ENCODE measurements at regions not wholly inside any gene's neighbourhood (a gene's known extent, or its start where the extent isn't known, plus 50 kb on each side); places are given as distances from the start of the nearest gene placed in this dataset.
"Not testable (repeated sequence)": the region's sequence is repeated elsewhere in the genome, so short reads cannot be mapped to it uniquely, and the experiment has no call there.

DNA sequence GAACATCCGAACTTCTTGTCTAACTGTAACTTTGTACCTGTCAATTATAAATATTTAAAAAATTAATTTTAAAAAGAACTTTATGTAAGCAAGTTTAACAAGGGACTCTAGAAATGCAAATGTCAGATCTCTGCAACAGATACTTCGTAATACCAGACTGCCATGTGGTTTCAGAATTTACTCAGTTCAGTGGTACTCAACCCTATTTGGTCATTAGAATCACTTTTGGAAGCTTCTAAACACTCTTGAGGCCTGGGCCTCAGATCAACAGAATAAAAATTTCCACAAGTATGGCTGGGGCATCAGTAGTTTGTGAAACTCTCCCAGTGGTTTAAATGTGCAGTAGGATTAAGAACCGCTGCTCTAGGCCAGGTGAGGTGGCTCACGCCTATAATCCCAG lies 139.5 kb upstream of the SMYD2 start:
- no peak for DNase-seq (ENCODE audit: low read depth, low spot score)

DNA sequence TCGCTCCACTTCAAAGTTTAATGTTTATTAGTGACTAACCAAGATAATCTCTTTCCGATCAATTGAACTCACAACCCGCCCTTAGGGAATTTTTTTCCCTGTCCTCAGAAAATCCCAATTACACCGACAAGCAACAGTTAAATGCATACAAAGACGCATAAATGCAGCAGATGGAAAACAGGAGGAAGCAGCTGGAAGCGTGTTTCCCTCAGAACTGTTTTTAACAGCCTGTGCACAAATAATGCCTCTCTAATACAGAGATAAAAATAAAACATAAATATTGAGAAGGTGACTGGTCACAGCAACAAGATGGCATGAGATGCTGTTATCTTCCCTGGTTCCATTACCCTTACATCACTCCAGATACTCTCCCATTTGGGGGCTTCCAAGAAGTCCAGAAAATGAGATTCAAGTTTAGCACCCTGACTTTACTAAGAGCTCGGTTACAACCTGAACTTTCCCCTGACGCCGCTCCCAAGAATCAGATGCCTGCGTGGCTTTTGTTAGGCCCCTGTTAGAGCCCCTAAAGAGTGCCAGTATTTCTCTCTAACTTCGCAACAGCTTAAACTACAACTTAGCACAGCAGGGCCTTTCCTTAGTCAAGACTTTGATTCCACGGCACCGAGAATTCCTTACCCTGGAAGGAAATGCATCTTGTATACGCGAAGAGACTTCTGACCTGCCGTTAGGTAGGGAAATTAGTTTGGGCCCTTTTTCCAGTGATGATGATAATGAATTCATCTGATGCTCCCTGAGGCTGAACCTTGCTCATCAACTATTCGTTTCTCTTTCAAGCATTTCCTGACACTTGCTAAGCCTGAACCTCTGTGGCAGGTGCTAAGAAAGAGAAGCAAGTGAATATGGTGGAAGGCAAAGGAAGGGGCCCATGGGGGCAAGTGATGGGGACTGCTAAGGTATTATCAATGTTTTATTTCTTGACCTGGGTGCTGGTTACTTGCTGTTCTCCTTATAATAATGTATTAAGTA lies 137.7 kb upstream of the SMYD2 start:
- no peak for DNase-seq (ENCODE audit: low read depth, low spot score)

DNA sequence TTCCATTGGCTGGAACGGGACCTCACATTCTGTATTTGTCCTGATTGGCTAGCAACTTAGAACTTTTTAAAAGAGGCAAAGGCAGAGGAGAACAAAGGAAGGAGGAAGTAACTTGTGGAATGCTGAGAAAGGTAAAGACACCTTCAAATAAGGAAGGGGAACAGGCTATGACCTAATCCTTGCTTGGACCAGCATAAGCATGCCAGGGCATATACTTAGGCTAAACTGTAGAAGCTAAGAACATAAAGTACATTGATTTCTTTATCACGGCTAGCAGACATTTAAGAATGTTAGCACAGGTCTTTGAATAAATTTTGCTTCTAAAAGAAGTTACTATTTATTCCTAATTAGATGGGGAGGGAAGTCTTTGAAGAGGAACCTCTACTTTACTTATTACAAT lies 136.4 kb upstream of the SMYD2 start:
- not testable (repeated sequence) for DNase-seq (ENCODE audit: low read depth, low spot score)

DNA sequence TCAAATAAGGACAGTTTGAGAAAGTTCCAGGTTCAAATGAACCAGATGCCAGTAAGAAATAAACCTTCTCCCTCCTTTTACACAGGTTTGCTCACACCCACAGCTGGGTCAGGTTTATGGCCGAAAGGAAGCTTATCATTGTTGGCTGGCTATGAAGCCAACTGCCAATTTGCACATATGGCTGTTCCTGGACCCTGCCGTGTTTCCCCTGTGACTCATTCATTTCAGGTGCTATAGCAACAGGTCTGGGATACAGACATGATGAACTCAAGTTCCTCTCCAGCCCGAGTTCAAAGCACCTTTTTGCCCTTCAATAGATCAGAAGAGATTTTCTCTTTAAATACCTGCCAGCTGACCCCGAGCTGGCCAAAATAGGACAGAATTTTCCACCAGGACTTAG lies 134.4 kb upstream of the SMYD2 start:
- DNase-seq (ENCODE audit: low read depth, low spot score) = no peak

DNA sequence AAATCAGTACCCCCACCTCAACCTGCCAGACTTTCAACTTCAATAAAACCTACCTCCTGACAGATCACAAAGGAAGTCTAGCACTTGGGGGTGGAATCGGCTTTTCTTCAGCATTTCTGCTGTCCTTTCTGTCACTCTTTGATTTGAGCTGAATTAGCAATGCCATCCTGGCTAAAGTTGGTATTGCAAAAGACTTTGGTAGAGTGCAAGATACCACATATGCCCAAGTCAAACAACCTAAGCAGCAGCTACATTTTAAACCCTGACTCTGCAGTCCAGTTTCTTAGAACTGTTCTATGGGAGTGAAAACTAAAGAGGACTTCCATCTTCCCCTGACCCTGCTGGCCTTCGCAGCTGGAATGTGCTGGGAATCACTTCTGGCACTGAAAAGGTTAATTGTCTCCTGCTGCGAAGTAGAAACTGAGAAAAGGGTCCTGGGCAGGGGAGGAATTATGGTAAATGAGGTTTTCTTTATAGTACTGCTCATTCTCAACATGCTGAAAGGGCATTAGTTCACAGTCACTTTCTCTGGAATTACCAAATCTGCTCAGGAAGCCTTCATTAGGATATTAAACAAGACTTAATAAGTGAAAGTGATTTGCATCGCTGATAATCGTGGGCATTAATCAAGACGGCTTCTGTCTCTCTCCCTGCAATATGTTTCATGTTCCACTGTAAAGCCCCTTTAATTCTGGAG lies 126.2 kb upstream of the SMYD2 start:
- no peak for DNase-seq (ENCODE audit: low read depth, low spot score)

DNA sequence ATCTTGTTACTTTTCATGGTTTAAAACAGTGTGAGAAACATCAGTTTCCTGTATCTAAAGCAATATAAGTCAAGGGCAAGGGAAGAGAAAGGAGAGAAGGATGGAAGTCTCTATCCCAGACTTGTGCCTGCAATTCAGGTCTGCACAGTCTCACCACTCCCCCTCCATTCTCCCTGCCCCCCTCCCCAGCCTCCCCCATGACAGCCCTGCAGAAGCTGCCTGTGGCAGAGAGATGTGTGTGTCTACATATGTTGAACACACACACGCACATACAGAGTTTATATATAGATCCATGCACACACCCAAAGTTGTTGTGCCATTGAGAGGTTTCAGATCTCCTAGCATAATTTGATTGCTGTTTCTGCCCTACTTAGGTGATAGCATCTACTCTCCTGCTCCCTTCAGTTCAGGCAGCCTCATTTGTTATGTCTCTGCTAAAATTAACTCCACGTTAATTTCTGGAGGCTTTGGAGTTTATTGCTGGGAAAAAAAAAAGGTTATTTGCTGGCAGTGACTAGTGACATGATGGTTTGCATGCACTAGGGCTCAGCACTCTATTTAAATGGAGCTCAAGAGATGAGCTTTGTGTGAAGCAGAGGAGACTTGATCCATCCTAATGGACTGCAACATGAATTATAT lies 124.9 kb upstream of the SMYD2 start:
- no peak for DNase-seq (ENCODE audit: low read depth, low spot score)

DNA sequence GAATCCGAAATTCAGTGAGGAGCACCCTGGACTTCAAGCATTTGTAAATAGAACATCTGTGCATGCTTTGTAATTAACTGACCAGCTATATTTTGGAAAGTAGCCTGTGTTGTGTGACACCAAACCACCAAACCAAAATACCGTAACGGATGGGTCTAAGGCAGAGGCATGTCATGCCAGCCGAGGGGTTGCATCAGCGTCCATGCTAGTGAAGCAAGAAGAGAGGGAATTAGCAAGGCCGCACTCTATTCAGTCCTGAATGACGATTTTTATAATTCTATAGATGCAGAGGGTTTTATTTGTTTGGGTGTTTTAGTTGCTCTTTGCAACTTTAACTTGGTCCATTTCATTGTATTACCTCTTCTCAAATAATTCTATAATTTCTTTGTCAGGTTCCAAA lies 116.8 kb upstream of the SMYD2 start:
- DNase-seq (ENCODE audit: low read depth, low spot score) = no peak

DNA sequence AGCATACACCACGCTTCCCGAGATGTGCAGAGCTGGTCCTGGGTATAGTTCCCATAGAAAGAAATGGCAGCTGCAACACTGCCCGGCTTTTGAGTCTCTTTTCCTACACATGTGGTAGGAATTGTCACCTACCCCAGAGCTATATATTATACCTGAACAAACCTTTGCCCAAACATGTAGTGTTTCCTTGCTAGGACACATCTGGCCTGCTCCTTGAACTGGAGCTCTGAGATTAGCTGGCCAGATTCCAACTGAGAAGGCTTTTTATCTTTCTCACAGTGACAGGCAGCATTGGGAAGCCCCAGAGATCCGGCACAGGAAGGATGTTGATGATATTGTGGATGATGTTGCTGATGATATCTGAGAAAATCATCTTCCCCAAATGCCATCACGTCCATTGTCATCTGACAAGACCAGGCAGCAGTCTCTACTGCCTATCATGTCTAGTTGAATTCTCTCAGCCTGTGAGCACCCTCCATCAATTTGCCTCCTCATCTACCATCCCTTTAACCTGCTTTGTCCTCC lies 115.0 kb upstream of the SMYD2 start:
- DNase-seq (ENCODE audit: low read depth, low spot score) = no peak

DNA sequence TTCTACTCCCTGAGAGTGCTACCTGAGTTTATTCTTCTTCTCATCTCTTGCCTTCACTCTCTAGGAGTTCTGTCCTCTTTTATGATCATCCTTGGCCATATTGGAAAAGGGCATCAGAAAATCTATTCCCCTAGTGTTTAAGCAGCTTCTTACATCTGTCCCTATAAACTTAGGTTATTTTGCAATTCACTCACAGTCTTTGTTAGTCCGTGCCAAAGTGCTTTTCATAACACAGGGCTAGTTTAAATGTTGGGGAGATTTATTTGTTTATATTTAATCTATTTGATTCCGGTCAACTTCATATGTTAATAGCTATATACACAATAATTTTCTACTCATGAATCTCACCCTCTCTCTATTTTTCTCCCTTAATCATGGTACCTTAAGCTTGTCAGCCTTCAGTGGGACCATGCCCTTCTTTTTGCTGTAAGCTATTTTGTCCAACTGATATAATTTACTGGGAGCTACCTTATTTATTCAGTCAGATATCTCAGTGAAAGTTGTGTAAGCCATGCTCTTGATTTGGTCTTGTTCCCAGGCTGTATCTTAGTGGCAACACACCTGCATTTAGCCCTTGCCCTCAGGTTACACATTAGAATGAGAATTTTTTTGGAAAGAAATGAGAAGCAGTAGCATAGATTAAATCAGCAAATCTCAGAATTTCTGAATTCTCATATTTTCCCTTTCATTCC lies 106.3 kb upstream of the SMYD2 start:
- DNase-seq (ENCODE audit: low read depth, low spot score) = no peak

DNA sequence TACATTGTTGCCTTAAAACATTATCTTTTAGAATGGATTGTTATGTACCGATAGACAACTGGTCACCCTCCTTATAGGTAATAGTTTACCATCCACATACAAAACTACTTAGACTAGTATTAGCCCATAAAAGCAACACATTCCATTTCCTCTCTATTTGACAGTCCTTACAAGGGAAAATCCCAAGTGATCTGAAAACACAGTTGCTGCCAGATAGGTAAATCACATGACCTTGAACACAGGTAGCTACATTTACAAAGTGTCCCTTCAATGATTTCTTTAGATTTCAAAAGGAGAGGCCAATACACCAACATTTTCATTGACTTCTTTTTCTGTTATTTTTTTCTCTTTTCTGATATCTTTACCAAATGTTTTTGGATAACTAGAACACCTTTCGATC lies 102.9 kb upstream of the SMYD2 start:
- no peak for DNase-seq (ENCODE audit: low read depth, low spot score)

DNA sequence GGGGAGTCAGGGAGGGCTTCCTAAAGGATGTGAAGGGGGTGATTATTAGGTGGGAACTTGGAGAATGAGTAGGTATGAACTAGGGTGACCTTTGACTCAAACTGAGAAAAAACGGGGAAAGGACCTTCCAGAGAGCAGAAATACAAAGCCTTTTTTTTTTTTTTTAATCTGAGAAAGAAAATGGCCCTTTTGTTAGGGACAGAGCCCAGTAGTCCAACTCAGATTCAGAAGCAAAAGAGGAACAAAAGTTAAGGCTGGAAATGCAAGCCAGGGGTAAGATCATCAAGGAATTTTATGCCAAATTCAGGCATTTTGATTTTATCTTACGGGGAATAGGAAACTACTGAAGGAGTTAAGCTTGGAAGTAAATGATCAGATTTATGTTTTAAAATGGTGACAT lies 96.0 kb upstream of the SMYD2 start:
- DNase-seq (ENCODE audit: low read depth, low spot score) = no peak

DNA sequence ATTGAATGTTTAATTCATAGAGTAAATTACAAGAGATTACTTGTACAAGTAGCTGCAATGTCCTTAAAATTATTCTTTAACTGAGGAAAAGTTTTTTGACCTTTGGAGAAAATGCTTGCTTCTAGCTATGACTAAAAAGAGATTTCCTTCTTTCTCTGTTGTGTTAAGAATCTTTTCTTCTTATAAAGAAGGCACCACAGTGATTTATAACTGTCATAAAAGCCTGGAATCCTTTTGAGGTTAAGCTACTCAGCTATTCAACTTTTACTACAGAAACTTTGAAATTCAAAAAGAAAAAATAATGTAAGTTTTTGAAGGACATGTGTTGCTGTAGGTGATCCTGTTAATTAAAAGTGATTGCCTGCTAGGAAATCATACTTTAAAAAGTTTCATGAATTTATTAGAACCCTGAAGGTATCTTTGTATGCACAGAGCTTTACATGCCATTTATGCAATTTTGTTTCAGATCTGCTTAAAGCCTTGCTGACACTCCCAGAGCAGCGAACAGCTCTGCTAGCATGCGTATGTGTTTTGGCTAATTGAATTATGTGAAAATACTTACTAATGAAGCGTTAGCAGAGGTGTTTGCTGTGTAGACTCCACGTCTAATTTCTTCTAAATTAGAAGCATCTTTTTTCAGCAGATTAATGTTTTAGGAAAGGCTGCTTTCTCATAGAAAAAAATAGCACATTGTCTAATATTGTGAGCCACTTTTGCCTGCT lies 94.7 kb upstream of the SMYD2 start:
- no peak for DNase-seq (ENCODE audit: low read depth, low spot score)

DNA sequence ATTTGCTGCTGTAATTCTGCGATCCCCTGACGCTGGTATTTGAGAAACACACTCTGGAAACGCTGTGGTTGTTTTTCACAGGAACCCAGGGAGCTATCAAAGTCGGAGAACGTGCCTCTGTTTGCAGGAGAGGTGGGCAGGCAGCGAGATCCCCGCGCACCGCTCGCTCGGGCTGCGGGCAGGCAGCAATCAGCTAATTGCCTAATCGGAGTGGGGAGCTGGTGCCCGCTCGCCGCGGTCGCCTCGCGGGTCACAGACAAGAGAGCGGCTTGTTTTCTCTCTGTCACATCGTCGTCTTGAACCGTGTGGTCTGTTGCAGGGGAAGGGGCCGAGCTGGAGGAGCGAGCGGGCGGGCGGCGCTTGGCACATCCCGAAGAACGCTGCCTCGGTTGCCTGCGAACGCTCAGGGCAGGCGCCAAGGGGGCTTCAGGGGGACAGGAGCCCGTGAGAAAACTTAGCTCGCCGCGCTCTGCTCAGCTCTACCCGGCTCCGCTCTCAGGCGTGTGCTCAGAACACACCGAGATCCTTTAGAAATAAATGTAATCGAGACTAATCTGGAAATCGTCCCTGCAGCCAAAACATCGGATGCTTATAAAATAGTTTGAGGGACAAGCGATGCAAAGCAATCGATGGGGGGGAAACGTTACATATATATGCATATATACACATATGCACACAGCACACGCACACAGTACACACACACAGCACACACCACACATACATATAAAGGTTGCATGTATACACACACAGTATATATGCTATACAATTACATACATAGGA lies 93.6 kb upstream of the SMYD2 start:
- no peak for DNase-seq (ENCODE audit: low read depth, low spot score)

DNA sequence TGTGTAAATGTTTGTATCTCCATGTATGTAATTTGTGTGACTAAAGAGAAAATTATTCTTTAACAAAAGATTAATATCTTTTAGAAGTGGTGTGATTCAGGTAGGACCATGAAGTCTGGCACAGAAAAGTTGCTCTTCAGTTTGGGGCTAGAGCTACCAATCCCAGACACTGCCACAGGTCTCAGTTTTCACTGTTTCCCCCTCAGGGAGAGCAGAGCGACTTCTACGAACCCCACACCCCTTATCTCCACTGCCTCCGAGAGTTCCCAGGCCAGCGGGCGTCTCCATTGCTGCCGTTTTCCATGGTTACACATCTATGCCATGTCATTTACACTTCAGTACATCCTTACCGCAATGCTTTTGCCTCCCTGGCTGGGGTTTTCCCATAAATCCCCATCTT lies 93.0 kb upstream of the SMYD2 start:
- no peak for DNase-seq (ENCODE audit: low read depth, low spot score)

DNA sequence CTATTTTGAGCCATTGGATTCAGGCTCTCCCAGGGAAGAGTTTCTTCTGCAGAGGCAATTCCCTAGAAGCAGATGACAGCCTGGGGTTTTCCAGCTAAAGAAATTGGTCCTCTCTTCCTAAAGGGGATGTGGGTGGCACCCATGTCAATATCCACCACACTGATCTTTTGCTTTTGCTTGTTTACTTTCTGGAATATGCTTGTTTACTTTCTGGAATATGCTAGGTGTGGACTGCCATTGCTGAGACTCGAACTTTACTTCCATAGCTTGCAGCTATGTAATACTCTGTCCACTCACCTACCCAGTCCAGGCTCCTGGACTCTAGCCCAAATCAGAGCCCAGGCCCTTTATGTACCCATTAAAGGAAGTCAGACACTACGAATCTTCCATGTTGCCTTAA lies 92.1 kb upstream of the SMYD2 start:
- DNase-seq (ENCODE audit: low read depth, low spot score) = no peak

DNA sequence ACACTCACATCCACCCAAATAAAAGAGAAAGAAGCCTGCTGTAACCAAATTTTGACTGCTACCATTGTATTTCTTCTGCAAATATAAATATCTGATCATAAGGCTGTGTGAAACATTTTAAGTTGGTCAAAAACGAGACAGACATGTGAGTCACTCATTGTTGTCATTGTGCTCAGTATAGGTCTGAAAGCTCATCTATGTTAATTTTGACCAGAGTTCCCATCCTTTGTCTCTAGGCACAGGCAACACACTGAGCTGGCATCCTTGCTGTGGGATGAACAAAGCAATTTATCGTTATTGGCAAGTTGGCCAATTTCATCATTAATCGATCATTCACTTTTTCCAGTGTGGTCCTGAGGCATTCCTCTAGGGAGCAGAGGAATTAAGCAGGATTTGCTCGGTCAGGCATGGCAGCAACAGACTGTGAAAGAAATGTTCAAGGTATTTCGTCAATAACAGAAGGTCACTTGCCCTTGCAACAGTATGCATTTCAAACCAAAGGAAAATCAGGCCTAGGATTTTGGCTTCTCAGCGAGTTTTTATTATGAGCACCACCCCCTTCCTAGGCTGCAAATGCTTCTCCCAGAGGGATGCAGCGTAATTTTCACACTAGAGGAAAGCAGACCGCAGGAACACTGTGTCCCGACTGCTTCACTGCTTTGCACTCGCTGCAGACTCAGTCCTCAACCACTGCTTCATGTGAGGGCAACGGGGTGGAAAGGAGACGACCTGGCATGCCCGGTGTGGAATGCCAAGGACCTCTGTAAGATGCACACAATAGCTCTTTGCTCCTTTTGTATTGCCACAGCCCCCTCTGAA lies 87.9 kb upstream of the SMYD2 start:
- DNase-seq (ENCODE audit: low read depth, low spot score) = no peak

DNA sequence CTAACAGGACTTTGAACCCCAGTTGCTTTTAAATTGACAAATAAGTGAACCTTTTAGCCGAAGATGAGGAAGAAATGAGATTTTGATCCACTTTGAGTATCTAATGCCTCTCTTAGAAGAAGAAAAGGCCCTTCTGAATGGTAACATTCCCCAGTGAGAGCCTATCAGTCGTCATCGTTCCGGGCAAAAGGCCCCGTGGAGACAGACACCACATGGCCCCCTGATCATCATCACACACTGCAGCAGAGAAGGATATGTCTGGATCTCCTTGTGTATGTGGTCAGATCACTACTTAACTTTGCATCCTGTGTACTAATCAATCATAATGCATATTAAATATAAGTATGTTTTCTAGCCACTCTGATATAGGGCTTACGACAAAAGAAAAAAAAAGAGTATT lies 87.3 kb upstream of the SMYD2 start:
- no peak for DNase-seq (ENCODE audit: low read depth, low spot score)

DNA sequence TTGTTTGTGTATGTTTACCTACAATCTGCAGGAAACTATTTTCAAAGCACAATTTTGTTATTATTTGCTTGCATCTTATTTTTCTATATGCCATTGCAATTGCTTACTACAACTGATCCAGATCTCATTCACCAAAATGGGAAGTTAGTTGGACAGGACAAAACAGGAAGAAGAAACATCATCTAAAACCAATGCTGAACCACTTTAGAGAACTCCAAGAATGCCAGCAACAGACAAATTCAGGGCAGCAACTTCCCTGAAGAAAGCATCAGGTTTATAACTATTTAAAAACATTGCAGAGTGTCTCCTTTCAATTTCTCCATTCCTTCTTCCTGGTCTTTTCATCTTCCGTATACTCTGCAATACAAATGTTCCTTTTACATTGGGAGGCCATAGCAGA lies 82.4 kb upstream of the SMYD2 start:
- DNase-seq (ENCODE audit: low read depth, low spot score) = no peak

DNA sequence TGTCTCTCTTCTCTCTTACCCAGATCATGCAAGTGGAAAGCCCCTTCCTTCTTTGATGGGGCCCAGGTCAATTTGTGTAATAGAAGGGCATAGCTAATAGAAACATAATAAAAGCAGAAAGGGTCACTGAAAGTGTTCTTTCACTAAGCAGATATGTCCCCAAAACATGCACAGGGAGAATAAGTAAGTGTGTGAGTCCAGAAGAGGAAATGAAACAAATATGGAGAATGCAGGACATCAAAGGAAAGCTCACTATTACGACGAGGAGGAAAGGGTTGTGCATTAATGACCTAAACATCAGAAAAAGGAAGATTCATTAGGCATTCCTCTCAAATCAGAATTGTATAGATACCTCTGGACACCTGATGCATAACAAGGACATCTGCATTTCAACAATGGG lies 81.4 kb upstream of the SMYD2 start:
- DNase-seq (ENCODE audit: low read depth, low spot score) = no peak
